Coronary artery (tissue), 2 donors: ENCODE measurements at regions not wholly inside any gene's neighbourhood (a gene's known extent, or its start where the extent isn't known, plus 50 kb on each side); places are given as distances from the start of the nearest gene placed in this dataset.

Source experiments
- DNase-seq: peaks from one replicate; pipeline ENCODE4 v3.0.0-alpha.2; 2017; ENCODE audit warnings: low spot score
- H3K27ac ChIP-seq, 2 donors: fragments of 200-600 bp; sonication (generic); one replicate each; pipeline ENCODE4 v1.5.1; 2016 to 2019
- H3K4me3 ChIP-seq: fragments of 200-600 bp; sonication (generic); 2 replicates; pipeline ENCODE4 v1.5.1; 2016; ENCODE audit warnings: mild to moderate bottlenecking, moderate library complexity
- TF ChIP-seq, protein P1 (sequence below): fragments of 200-600 bp; sonication (generic); IDR thresholded peaks from one replicate; pipeline ENCODE4 v1.5.1; 2019; ENCODE audit warnings: antibody characterized with exemption

DNA sequence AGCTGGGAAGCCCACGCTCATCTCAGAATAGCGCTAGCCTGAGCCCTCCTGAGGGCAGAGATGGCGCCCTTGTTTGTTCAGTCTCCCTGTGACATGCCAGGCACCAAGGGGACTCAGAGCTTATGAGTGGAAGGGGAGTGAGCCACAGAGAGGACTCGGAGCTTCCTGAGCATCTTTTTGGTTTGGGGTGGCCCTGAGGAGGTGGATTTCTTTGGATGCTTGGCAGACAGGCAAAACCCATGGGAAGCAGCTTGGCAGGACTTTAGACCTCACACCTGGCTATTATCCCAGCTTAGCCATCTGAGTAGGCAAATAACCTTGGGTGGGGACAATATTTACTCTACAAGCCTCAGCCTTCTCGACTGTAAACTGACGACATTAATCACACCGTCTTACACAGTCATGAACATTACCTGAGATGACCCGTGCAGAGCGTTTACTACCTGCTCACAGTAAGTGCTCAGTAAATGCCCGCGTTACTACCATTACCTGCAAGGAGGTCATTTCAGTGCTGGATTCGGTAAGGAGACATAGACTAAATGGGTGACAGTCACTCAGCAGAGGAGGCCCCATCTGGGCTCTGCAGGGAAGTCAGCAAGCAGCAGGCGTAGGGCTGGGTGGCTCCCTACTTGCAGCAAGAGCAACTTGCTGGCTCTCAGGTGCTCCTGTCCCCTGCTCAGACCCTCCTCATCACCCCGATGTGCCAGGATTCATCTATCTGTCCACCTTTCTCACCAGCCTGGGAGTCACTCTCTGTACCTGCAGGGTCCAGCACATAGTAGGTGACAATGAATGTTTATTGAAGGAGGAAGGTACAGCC, 54.9 kb downstream of the KLHDC7A start:
- H3K27ac ChIP-seq, result no peak overlapping the region

DNA sequence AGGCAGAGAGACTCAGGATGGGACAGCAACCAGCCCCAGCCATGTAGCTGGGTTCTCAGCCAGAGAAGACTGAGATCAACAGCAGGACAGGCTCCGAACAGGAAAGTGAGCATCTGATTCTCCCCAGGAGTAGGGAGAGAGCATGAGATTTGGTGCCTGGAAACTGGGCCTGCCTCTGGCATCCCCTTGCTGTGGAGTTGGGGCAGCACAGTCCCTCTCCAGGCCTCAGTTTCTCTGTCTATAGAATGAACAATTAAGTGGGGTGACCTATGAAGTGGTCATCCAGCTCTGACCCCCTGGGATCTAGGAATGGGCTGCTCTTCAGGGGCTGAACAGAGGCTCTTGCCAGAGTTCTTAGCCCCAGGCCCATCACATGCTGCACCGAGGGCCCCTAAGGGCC, 55.6 kb downstream of the KLHDC7A start:
- no peak for DNase-seq
- Histone ChIP-seq H3K27ac (no peak overlapping the region), H3K4me3 (no peak overlapping the region)
- TF ChIP-seq, protein P1, sequence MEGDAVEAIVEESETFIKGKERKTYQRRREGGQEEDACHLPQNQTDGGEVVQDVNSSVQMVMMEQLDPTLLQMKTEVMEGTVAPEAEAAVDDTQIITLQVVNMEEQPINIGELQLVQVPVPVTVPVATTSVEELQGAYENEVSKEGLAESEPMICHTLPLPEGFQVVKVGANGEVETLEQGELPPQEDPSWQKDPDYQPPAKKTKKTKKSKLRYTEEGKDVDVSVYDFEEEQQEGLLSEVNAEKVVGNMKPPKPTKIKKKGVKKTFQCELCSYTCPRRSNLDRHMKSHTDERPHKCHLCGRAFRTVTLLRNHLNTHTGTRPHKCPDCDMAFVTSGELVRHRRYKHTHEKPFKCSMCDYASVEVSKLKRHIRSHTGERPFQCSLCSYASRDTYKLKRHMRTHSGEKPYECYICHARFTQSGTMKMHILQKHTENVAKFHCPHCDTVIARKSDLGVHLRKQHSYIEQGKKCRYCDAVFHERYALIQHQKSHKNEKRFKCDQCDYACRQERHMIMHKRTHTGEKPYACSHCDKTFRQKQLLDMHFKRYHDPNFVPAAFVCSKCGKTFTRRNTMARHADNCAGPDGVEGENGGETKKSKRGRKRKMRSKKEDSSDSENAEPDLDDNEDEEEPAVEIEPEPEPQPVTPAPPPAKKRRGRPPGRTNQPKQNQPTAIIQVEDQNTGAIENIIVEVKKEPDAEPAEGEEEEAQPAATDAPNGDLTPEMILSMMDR, result no peak

More for the DNA sequence above, 54.9 kb downstream of the KLHDC7A start:
- H3K4me3 ChIP-seq, result no peak overlapping the region
- DNase-seq, result peak; percentile 71
- TF ChIP-seq, protein P1, result no peak

DNA sequence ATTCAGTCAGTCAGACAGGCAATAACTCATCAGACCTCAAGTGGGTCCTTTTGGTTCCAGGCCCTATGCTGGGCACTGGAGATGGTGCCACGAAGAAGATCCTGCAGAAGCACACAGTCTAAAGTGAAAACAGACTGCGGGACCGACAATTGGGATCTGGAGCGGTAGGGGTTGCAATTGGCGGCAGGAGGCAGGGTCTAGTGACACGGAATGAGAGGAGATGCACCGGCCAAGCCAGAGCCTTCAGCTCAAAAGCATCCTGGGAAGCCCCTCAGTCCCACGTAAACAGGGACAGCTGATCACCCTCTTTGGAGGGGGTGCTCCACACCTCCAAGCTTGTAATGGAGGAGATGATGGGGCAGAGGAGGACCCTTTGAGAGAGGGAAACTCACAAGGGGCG, 56.2 kb downstream of the KLHDC7A start:
- Histone ChIP-seq H3K4me3 (no peak overlapping the region), H3K27ac (no peak overlapping the region)
- TF ChIP-seq, protein P1, result no peak
- peak; percentile 24 for DNase-seq

DNA sequence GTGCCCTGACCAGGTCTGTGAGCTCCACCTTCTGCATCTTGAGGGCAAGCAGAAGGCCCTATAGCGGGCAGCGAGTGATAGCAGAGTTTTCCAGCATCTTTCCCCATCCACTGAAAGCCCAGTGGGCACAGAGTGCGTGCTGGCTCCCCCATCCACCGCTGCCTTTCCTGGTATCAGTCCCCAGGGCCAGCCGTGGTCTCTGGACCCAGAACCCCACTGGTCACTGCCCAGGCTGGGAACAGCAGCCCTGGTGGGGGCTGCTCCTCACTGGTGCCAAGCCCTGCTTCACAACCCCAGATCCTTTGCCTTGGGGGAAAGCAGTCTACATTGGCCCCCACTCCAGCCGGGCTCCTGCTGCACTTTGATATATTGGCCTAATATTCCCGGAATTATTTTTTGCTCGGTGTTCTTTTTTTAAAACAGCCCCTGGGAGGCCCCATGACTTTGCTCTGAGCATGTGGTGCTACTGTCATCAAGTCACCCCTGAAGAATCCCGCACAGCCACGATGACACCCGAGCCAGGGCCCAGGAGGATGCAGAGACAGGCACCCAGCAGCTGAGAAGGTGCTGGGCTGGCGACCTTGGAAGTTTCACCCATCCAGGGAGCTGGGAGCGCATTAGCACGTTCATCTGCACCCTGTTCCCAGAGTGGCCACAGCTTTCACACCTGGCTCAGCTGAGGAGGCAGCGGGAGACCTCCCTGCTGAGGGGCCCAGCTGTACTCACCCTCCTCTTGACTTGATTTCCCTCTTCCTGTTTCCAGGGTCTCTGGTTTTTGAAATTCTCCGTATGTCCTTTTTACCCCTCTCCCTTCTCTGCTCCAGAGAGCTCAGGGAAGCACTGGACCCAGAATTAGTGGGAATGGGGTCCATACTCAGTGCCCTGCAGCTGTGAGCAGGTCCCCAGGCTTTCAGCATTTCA, 56.9 kb downstream of the KLHDC7A start:
- Histone ChIP-seq H3K27ac (no peak overlapping the region), H3K4me3 (no peak overlapping the region)
- TF ChIP-seq, protein P1, result no peak
- DNase-seq, result peak; percentile 55

DNA sequence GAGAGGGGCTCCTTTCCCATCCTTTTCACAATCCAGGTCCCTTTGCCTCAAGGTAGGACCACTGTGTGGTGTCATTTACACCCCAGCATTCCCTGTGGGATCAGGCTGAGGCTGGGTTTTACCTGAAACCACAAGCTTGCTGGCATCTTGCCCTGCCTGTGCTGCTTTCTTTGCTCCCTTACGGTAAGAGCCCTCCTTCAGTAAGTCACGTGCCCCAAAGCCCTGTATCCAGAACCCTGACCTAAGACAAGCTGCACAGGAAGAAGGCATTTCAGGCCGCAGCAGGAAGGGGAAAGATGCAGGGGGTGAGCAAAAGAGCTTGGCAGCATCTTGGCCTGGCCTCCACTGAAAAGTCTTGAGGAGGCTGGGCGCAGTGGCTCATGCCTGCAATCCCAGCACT, 58.4 kb downstream of the KLHDC7A start:
- Histone ChIP-seq H3K27ac (no peak overlapping the region), H3K4me3 (no peak overlapping the region)
- DNase-seq, result peak; percentile 52
- TF ChIP-seq, protein P1, result no peak

DNA sequence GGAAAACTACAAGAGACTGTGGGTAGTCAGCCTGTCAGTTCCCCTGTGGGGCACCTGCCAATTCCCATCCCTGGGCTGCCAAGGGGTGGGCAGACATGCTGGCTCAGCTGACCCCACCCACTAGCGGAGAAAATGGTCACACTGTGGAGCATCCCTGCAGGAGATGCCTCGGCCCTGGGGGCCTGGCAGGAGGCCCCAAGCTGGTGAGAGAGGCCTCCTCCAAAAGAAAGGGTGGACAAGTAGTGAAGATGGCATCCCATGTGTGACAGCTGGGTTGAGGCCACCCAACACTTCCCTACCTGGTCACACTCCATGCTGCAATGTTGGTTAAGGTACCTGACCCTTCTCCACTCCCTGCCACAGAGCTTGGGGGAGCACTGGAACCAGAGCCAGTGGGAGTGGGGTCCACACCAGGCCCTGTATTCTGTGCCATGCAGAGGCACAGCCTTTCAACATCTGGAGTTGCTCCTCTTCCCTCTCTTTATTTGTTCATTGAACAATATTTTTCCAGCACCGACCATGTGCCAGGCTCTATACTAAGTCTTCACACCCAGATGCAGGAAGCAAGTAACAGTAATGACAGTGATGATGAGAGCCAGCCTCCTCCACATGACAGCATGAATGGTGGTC, 59.5 kb downstream of the KLHDC7A start:
- H3K4me3 ChIP-seq, result no peak overlapping the region
- peak; percentile 62 for DNase-seq
- TF ChIP-seq, protein P1, result no peak
- H3K27ac ChIP-seq, result no peak overlapping the region
